HG02981 (cell line): ENCODE measurements at regions not wholly inside any gene's neighbourhood (a gene's known extent, or its start where the extent isn't known, plus 50 kb on each side); places are given as distances from the start of the nearest gene placed in this dataset.
"Not testable (repeated sequence)": the region's sequence is repeated elsewhere in the genome, so short reads cannot be mapped to it uniquely, and the experiment has no call there.

Experiments
- ATAC-seq: cut with Tn5 transposase; IDR thresholded peaks from one replicate; pipeline ENCODE4 v1.9.1; 2021; ENCODE audit warnings: mild to moderate bottlenecking, moderate library complexity; ENCODE audit not compliant: unreplicated experiment

GRCh38 chr13:79895416-79895815 is 414.5 kb downstream of the NDFIP2 start:
- ATAC-seq = no peak

- not testable (repeated sequence) for ATAC-seq
Observed at GRCh38 chr13:79887278-79887677, 406.3 kb downstream of the NDFIP2 start.

GRCh38 chr13:79886601-79887000 is 405.6 kb downstream of the NDFIP2 start:
- no peak for ATAC-seq

GRCh38 chr13:79884890-79885289 is 403.9 kb downstream of the NDFIP2 start:
- no peak for ATAC-seq

- no peak for ATAC-seq
Observed at GRCh38 chr13:79883216-79883615, 402.3 kb downstream of the NDFIP2 start.

DNA sequence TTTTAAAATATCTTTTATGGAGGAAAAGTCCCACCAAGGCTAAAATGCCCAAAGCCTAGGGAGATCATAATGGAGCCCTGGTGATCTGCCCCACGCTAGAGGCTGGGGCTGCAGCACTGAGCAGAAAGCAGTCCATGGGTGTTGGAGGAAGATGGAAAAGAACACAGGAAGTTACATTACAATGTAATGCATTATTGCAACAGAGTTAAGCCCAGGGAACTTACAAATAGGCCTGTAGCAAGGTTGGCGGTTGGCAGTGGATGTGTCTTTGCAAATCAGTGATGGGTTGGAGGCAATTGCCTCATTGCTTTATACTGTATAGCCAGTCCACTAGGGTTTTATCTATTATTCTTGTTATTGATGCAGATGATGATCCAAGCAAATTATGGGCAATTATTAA is 399.9 kb downstream of the NDFIP2 start:
- no peak for ATAC-seq

DNA sequence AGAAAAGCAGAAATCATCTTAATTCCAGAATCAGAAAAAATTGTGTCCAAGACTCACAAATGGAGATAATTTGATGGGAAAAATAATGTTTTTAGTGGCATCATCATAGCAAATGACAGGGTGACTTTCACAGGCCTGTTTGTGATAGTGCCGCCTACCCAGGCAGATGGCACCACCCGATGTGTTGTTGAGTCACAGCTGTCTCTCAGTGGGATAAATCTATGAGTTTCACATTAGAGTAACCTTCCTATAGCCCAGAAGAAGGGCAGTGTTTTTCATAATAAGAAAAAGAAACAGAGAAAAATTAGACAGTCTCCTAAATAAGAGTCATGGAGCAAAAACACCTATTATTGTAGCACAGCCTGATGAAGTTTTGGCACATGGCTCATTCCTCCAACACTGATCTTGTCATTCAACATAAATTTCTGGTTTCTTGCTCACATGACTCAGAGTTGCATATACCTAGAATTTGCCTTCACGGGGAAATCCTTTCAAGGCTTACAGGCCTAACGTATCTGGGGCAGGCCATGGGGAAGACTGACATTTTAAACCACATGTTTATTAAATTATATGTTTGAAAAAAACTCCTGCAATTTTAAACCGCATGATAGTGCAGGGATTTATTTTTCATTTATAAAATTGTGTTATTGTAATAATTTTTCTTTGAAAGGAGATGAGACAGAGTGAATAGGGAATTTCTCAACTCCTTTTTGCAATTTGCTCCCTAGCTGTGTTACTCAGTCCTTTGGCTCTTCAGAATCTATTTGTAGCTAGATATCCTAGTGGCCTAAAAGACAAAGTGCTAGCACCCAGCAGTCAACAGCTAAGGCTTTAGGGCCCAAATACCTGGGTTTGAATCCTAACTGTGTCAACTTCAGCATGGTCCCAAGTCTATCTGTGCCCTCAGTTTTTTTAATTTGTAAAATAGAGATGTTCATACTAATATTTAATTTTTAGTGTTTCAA is 393.7 kb downstream of the NDFIP2 start:
- ATAC-seq = no peak

GRCh38 chr13:79871594-79871993 is 390.6 kb downstream of the NDFIP2 start:
- ATAC-seq = no peak

- ATAC-seq = no peak
Observed at GRCh38 chr13:79870766-79871165, 389.8 kb downstream of the NDFIP2 start.

GRCh38 chr13:79870123-79870522 is 389.2 kb downstream of the NDFIP2 start:
- no peak for ATAC-seq

GRCh38 chr13:79869326-79869725 is 388.4 kb downstream of the NDFIP2 start:
- no peak for ATAC-seq

DNA sequence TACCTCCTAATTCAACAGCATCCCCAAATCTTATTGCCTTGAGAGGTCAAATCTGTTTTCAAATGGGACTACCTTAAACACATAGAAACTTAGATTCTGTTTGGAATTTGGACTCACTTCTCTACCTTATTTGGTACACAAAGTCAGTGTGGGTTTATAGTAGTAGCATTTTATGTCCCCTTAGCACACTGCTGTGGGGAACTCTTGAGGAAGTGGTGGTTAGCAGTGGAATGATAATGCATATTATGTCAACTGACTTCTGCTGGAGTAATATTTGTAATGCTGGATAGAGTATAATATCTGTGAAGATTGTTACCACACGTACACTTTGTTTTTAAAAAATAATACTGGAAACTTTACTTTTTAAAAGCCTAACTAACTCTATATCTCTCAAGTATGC is 386.3 kb downstream of the NDFIP2 start:
- no peak for ATAC-seq

- ATAC-seq = no peak
Observed at GRCh38 chr13:79866436-79866835, 385.5 kb downstream of the NDFIP2 start.

GRCh38 chr13:79862515-79862914 is 381.6 kb downstream of the NDFIP2 start:
- ATAC-seq = no peak

DNA sequence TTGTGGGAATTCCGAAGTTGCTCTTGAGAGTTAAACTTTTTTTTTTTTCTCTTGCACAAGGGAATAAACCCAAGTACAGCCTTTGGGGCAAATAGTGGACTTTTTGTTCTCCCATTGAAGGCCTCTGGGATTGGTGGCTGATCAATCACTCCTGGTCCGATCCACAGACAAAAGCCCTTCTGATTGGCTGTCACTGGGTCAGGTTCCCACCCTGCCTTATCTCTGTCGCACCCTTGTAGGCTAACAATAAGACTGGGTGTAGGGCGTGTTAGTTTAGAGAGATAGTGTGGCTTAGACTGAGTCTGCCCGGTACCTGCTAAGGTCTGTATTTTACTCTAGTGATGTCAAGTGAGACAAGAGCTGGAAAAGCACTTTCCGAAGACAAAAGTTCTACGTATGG is 380.8 kb downstream of the NDFIP2 start:
- no peak for ATAC-seq

DNA sequence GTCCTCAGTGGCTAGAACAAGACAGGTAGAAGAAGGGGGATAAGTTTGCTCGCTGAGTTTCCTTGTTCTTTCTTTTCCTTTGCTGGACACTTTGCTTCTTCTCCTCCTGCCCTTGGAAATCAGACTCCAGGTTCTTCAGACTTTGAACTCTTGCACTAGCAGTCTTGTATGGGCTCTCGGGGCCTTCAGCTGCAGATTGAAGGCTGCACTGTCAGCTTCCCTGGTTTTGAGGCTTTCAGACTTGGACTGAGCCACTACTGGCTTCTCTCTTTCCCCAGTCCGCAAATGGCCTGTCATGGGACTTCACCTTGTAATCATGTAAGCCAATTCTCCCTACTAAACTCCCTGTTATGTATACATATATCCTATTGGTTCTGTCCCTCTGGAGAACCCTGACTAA is 379.8 kb downstream of the NDFIP2 start:
- no peak for ATAC-seq

DNA sequence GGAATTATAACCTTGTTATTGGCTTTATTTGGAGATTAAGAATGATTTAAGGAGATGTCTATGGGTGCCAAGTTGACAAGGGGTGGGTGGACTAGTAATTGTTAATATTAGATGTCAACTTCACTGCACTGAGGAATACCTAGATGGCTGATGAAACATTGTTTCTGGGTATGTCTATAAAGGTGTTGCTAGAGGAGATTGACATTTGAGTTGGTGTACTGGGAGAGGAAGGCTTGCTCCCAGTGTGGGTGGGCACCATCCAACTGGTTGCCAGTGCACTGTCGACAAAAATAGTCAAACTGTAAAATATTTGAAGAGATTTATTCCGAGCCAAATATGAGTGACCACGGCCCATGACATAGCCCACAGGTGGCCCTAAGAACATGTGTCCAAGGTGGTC is 378.8 kb downstream of the NDFIP2 start:
- ATAC-seq = no peak

DNA sequence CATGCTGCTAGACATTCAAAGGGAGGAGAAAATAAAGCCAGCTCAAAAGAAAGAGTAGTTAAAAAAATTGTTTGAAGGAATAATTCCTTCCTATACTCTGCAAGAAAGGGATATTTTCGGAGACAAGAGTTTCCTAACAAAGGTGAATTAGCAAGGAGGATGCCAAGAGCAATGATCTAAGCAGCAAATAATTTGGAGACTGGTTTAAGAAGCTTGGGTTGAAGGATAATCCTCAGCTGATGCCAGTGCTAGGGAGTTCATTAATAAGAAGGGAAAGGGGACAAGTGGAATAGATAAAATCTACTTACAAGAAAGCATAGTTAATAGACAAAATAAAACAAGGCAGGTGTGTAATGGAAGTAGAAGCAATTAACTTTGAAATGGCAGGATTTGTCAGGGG is 372.3 kb downstream of the NDFIP2 start:
- no peak for ATAC-seq

DNA sequence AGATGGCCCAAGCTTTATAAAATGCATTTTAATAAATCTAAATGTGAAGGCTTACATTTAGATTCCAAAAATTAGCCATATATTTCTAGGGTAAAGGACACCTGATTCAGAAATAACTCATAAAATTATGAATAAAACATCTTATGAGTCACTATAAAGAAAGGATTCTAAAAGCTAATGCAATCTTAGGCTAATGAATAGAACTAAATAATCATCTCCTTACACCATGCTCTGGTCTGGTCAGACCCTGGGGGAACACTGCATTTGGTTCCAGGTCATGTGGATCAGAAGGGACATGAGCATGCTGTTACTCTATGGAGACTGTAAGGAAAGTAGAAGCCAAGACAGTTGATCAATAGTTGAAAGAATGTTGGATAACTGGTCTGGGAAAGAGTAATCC is 370.4 kb downstream of the NDFIP2 start:
- ATAC-seq = no peak

GRCh38 chr13:79847882-79848592 is 367.1 kb downstream of the NDFIP2 start:
- ATAC-seq = no peak

GRCh38 chr13:79846386-79846785 is 365.4 kb downstream of the NDFIP2 start:
- ATAC-seq = no peak
